ENCODE measurements at regions not wholly inside any gene's neighbourhood (a gene's known extent, or its start where the extent isn't known, plus 50 kb on each side); places are given as distances from the start of the nearest gene placed in this dataset.

DNA sequence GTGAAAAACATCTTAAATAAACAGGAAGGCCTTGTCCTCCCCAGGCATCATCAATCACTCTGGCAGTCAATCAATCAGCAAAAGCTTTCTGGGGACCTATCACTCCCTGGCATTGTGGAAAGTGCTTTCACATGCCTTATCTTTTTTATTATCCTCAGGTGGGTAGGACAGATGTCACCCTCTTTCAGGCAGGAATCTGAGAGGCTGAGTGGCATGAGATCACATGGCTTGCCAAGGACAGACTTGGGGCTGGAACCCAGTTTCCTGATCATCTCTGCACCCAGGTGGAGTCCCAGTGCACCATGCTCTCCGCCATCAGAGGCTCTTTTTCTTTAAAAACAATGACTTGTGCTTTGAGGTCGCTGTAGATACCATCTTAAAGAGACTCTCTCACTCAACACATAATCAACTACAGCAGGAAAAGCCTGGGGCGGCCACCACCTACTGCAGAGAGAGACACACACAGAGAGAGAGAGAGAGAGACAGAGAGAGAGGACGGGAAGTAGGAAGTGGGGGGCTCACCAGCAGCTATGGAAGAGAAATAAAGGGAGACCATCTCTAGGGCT, 282.7 kb downstream of the PTTG2 start (continued):
- TF ChIP-seq, protein P1, sequence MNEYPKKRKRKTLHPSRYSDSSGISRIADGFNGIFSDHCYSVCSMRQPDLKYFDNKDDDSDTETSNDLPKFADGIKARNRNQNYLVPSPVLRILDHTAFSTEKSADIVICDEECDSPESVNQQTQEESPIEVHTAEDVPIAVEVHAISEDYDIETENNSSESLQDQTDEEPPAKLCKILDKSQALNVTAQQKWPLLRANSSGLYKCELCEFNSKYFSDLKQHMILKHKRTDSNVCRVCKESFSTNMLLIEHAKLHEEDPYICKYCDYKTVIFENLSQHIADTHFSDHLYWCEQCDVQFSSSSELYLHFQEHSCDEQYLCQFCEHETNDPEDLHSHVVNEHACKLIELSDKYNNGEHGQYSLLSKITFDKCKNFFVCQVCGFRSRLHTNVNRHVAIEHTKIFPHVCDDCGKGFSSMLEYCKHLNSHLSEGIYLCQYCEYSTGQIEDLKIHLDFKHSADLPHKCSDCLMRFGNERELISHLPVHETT (CRISPR knock-in tag; conservative IDR thresholded peaks at IDR 0.05 in 1 of 2, IDR thresholded peaks at IDR 0.05 in 1 of 2): peak in 1 of 2 experiments; percentile 69; a peak in 1 of 4 replicates
- no peak for TF ChIP-seq ZNF174 (CRISPR knock-in tag; IDR thresholded peaks at IDR 0.05)
- TF ChIP-seq PHB (CRISPR knock-in tag; IDR thresholded peaks at IDR 0.05): no peak
- peak; percentile 66; the same call in 1 of the 2 replicates for TF ChIP-seq ZNF592 (IDR thresholded peaks at IDR 0.05)
- no peak for TF ChIP-seq KAT2B (IDR thresholded peaks at IDR 0.05; ENCODE audit: low read depth, low read length)
- TF ChIP-seq ZNF384 (IDR thresholded peaks at IDR 0.05; ENCODE audit: low read depth, low read length): no peak
- TF ChIP-seq ATF2 (CRISPR knock-in tag; IDR thresholded peaks at IDR 0.05): no peak
- TF ChIP-seq TEAD4 (IDR thresholded peaks at IDR 0.05; ENCODE audit: low read length): peak; percentile 68
- TF ChIP-seq TEAD4 (CRISPR knock-in tag; IDR thresholded peaks at IDR 0.05; ENCODE audit: borderline replicate concordance): no peak
- TF ChIP-seq SMARCA4 (IDR thresholded peaks at IDR 0.05): peak; percentile 83
- no peak for TF ChIP-seq ZNF551 (CRISPR knock-in tag; IDR thresholded peaks at IDR 0.05)
- no peak for TF ChIP-seq ZNF778 (CRISPR knock-in tag; IDR thresholded peaks at IDR 0.05)
- no peak for TF ChIP-seq ELK1 (CRISPR knock-in tag; IDR thresholded peaks at IDR 0.05)
- TF ChIP-seq ARID1B (IDR thresholded peaks at IDR 0.05): peak; percentile 81
- peak; percentile 85 for TF ChIP-seq ELF1 (tag; IDR thresholded peaks at IDR 0.05)
- no peak for TF ChIP-seq ZSCAN29 (IDR thresholded peaks at IDR 0.05)

All from K562 (cell line).